Ovary (tissue), 7 donors: ENCODE measurements at regions not wholly inside any gene's neighbourhood (a gene's known extent, or its start where the extent isn't known, plus 50 kb on each side); places are given as distances from the start of the nearest gene placed in this dataset.

Source experiments
- DNase-seq, 5 donors: peaks; one replicate each; pipeline ENCODE4 v3.0.0-alpha.2; 2019 to 2020
- H3K27ac ChIP-seq, 2 donors: fragments of 200-600 bp; one replicate each; pipeline versions ENCODE4 v1.5.1 to v1.8.0; 2019 to 2022
- H3K27me3 ChIP-seq: fragments of 200-600 bp; one replicate; pipeline ENCODE4 v1.8.0; 2022
- H3K36me3 ChIP-seq: fragments of 200-600 bp; sonication (generic); one replicate; pipeline ENCODE4 v1.5.1; 2019
- H3K4me1 ChIP-seq: one replicate; pipeline ENCODE4 v1.8.1; 2013; ENCODE audit warnings: mild to moderate bottlenecking, moderate library complexity; ENCODE audit not compliant: insufficient read depth
- H3K4me3 ChIP-seq: fragments of 200-600 bp; sonication (generic); one replicate; pipeline ENCODE4 v1.5.1; 2017
- H3K9me3 ChIP-seq, 2 donors: fragments of 200-600 bp in 1 of 2; sonication (generic) in 1 of 2; one replicate each; pipeline versions ENCODE4 v1.5.1 to v1.8.1; 2013 to 2019; ENCODE audit warnings: mild to moderate bottlenecking in 1 of 2, moderate library complexity in 1 of 2
- CTCF ChIP-seq, 3 donors: fragments of 450-650 bp in 2 of 3; fragments of 200-600 bp in 1 of 3; IDR thresholded peaks; one replicate each; pipeline versions ENCODE4 v1.5.1 to v1.8.0; 2016 to 2022; ENCODE audit warnings: antibody characterized with exemption in 3 of 3, mild to moderate bottlenecking in 1 of 3
- EP300 ChIP-seq: sonication (generic); formaldehyde crosslinking; IDR thresholded peaks from one replicate; pipeline ENCODE4 v1.6.1; 2017; ENCODE audit warnings: antibody characterized with exemption
- POLR2A ChIP-seq: fragments of 450-650 bp; IDR thresholded peaks from one replicate; pipeline ENCODE4 v1.6.1; 2017; ENCODE audit warnings: antibody characterized with exemption, mild to moderate bottlenecking, moderate library complexity
- WGBS, 3 donors: extraction: QIAGEN DNeasy Blood & Tissue Kit in 1 of 3; methylation state at CpG; one replicate each; pipeline versions ENCODE4 v1.1.5 to v1.1.7; 2013 to 2017; 5-methylcytosine and 5-hydroxymethylcytosine counted together
- intact Hi-C, 4 donors: fragments of 100-400 bp; cut with DNase I; formaldehyde crosslinking; loops; one replicate each; pipeline versions ENCODE4 v1.11.0 to v1.15.1; 2022 to 2023
- donor health status: DM: no; HTN: no; CAD: no; lungs with moderate emphysema.
- donor health status: DM: no; HTN: no; CAD: no.
- donor health status: Bipolar disorder and iron deficiency.
- donor health status: DM: no; HTN: no; CAD: no.
- donor health status: DM: yes; HTN: yes; CAD: no.

GRCh38 chr2:186105016-186105724, 366.6 kb downstream of the FSIP2 start:
- Histone ChIP-seq H3K9me3 (no peaks in the 10 kb centered on the region), H3K27ac (no peak overlapping the region), H3K4me3 (no peak overlapping the region), H3K27me3 (no peaks in the 10 kb centered on the region), H3K4me1 (no peaks in the 10 kb centered on the region), H3K36me3 (no peaks in the 10 kb centered on the region)
- TF ChIP-seq CTCF (IDR thresholded peaks at IDR 0.05) (no peak), POLR2A (no peak), EP300 (no peak)
- intact Hi-C loops = no loop called here
- WGBS, 3 donors = 91 to 100% (median 96%) methylated on average over 1 of the region's 1 CpG
- DNase-seq = no peak

GRCh38 chr2:186108470-186108869, 369.9 kb downstream of the FSIP2 start:
- DNase-seq = no peak
- no peaks in the 10 kb centered on the region for H3K4me1 ChIP-seq
- H3K27me3 ChIP-seq = no peaks in the 10 kb centered on the region
- intact Hi-C loops = no loop called here
- WGBS, 3 donors = 96 to 100% (median 98%) methylated on average over 1 of the region's 1 CpG
- H3K4me3 ChIP-seq = no peak overlapping the region
- no peak overlapping the region for H3K27ac ChIP-seq
- H3K9me3 ChIP-seq = no peaks in the 10 kb centered on the region
- H3K36me3 ChIP-seq = no peaks in the 10 kb centered on the region
- TF ChIP-seq CTCF (IDR thresholded peaks at IDR 0.05) (no peak), POLR2A (no peak), EP300 (no peak)

- WGBS, 3 donors = 94 to 99% (median 95%) methylated on average over 2 of the region's 2 CpGs
- no peak for DNase-seq
- Histone ChIP-seq H3K9me3 (no peaks in the 10 kb centered on the region), H3K4me3 (no peak overlapping the region), H3K4me1 (no peaks in the 10 kb centered on the region), H3K27ac (no peak overlapping the region), H3K36me3 (no peaks in the 10 kb centered on the region), H3K27me3 (no peaks in the 10 kb centered on the region)
- intact Hi-C loops = no loop called here
- TF ChIP-seq CTCF (IDR thresholded peaks at IDR 0.05) (no peak), POLR2A (no peak), EP300 (no peak)
These were observed 372.8 kb upstream of the ZC3H15 start for GRCh38 chr2:186113284-186113683.

- no peak overlapping the region for H3K27ac ChIP-seq
- intact Hi-C loops = no loop called here
- H3K4me1 ChIP-seq = peaks cover 3% of the 10 kb centered on the region
- TF ChIP-seq CTCF (IDR thresholded peaks at IDR 0.05) = no peak
- TF ChIP-seq EP300 = no peak
- TF ChIP-seq POLR2A = no peak
- no peaks in the 10 kb centered on the region for H3K36me3 ChIP-seq
- H3K27me3 ChIP-seq = no peaks in the 10 kb centered on the region
- no peak overlapping the region for H3K4me3 ChIP-seq
- H3K9me3 ChIP-seq = no peaks in the 10 kb centered on the region
- DNase-seq = no peak
These were observed 360.9 kb upstream of the ZC3H15 start for GRCh38 chr2:186125156-186125555.
